ENCODE measurements at regions not wholly inside any gene's neighbourhood (a gene's known extent, or its start where the extent isn't known, plus 50 kb on each side); places are given as distances from the start of the nearest gene placed in this dataset.

DNA sequence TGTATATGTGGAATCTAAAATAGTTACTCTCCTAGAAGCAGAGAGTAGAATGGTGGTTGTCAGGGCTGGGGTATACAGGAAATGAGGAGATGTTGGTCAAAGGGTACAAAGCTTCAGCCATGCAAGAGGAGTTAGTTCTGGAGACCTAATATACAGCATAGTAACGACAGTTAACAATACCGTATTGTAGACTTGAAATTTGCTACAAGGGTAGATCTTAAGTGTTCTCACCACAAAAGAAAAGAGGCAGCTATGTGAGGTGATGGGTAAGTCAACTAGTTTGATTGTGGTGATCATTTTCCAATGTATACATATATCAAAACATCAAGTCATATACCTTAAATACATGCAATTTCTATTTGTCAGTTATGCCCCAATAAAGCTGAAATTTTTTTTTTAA, 98.2 kb upstream of the CYP1B1 start:
- TF ChIP-seq, protein P1, sequence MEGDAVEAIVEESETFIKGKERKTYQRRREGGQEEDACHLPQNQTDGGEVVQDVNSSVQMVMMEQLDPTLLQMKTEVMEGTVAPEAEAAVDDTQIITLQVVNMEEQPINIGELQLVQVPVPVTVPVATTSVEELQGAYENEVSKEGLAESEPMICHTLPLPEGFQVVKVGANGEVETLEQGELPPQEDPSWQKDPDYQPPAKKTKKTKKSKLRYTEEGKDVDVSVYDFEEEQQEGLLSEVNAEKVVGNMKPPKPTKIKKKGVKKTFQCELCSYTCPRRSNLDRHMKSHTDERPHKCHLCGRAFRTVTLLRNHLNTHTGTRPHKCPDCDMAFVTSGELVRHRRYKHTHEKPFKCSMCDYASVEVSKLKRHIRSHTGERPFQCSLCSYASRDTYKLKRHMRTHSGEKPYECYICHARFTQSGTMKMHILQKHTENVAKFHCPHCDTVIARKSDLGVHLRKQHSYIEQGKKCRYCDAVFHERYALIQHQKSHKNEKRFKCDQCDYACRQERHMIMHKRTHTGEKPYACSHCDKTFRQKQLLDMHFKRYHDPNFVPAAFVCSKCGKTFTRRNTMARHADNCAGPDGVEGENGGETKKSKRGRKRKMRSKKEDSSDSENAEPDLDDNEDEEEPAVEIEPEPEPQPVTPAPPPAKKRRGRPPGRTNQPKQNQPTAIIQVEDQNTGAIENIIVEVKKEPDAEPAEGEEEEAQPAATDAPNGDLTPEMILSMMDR (conservative IDR thresholded peaks at IDR 0.05): no peak
- TF ChIP-seq ZFX (IDR thresholded peaks at IDR 0.05): no peak

All from C4-2B (cell line).